ENCODE measurements at regions not wholly inside any gene's neighbourhood (a gene's known extent, or its start where the extent isn't known, plus 50 kb on each side); places are given as distances from the start of the nearest gene placed in this dataset.

DNA sequence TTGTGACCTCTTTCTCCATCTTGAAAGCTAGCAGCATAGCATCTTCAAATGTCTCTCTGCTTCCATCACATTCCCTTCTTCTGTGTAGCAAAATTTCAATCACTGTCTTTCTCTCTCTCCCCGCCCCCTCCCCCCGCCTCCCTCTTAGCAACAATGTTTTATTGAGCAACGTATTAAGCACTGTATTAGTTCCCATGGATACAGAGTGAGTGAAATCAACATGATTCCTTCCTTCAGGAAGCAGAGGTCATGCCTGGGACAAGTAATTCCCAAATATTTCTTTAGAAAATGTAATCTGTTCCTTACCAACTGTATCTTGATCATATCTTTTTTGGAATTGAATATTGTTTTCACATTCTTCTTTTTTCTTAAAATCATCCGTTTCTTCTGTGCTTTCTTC lies 373.7 kb upstream of the NECTIN3 start:
- TF ChIP-seq, protein P1, sequence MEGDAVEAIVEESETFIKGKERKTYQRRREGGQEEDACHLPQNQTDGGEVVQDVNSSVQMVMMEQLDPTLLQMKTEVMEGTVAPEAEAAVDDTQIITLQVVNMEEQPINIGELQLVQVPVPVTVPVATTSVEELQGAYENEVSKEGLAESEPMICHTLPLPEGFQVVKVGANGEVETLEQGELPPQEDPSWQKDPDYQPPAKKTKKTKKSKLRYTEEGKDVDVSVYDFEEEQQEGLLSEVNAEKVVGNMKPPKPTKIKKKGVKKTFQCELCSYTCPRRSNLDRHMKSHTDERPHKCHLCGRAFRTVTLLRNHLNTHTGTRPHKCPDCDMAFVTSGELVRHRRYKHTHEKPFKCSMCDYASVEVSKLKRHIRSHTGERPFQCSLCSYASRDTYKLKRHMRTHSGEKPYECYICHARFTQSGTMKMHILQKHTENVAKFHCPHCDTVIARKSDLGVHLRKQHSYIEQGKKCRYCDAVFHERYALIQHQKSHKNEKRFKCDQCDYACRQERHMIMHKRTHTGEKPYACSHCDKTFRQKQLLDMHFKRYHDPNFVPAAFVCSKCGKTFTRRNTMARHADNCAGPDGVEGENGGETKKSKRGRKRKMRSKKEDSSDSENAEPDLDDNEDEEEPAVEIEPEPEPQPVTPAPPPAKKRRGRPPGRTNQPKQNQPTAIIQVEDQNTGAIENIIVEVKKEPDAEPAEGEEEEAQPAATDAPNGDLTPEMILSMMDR (IDR thresholded peaks at IDR 0.05), result no peak
- no peak for TF ChIP-seq POLR2A (IDR thresholded peaks at IDR 0.05)
